GM04503 (cell line): ENCODE measurements at regions not wholly inside any gene's neighbourhood (a gene's known extent, or its start where the extent isn't known, plus 50 kb on each side); places are given as distances from the start of the nearest gene placed in this dataset.

Source experiments
- DNase-seq: peaks from one replicate; pipeline ENCODE4 v3.0.0-alpha.2; 2012; ENCODE audit warnings: low read depth

DNA sequence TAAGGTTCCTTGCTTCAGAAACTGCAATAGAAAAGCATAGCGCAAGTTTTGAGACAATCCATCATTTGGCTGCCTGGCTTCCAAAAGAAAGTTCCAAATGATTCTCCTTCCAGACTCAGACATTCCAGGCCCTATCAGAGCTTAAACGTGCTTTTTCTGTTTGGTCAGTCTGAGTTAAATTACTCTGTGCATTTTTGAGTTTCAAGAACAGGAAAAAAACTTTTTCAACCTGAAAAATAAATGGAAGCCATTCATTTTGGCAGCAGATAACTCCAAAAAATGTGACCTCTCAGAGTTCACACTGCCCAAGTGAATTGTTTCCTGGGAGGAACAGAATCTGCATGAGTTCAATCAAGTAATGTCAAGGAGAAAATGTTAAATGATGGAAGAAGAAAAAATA lies 354.2 kb downstream of the CXCL12 start:
- DNase-seq: no peak

DNA sequence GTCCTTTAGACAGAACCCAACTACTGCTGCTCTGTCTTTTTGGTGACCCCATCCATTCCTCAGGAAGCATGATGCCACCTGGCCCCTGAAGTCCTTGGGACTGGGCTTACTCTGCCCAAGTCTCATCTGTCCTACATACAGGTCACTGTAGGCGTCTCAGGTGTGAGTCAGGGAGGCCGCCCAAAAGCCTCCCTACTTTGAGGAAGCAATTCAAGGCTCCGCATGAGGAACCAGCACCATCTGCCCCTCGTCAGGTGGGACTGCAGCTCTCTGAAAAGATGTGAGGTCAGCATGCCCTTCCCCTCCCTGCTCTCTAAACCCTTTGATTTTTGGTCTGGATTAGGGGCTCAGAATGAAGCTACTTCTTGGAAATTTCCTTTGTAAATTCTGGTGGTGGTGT lies 354.8 kb downstream of the CXCL12 start:
- no peak for DNase-seq

DNA sequence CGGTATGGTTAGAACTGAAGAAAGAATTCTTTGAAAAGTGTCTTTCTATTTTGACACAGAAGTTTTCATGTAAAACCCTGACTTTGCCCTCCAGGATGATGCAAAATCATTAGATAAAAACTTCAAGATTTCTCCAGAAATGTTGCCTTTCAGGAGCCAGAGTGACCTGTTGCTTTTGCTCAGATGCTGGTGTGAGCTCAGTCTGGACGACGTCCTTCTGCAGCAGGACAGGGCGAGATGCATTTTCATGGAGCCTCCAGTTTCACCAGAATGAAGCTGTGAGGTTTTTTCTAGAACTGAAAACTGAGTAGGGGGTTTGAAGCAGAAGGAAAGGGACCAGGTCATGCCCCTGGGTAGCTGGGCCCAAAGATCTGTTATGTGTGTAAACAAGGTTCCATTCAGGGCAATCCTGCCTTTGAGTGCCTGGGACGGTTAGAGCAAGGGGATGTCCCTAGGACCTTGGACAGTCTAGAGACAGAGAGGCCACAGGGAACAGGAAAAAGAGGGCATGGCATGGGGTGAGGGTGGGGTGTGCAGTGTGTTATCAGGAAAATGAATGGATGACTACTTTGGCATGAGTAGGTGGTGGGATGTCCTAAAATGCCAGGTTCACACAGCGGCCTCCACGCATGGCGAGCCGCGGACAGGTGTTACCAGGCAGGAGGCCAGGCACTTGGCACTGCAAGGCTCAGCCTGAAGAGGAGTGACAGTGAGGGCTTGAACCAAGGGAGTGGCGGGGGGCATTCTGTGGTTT lies 356.3 kb downstream of the CXCL12 start:
- no peak for DNase-seq

DNA sequence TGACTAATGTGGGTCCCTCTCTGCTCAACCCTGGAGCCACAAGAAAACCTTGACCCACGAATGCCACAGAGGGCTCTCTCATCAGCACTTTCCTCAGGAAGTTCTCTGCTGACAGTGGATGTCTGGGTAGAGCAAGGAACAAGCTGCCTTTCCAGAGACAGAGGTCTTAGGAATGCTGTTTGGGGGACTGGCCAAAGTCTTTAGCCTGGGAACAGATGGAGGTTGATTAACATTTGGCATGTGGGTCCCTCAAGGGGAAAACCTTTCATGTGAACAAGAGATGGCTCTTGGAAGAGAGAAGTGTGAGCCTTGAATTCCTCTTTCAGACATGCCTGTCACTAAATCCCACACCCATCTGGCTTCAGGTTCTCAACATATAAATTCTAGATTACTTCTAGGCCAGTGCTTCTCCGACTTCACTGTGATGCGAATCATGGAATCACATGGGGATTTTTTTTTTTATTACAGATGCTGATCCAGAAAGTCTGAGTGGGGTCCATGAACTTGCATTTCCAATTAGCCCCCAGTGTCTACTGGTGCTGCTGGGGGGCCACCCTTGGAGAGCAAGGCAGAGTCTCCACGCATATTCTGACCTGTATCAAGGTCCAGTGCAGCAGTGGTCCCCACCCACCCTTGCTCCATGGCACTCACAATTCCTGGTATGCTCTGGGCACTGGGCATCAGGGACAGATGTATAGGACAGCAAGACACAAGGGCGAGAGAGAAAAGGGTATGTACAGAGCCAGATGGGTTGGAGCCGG lies 360.4 kb downstream of the CXCL12 start:
- DNase-seq: no peak

DNA sequence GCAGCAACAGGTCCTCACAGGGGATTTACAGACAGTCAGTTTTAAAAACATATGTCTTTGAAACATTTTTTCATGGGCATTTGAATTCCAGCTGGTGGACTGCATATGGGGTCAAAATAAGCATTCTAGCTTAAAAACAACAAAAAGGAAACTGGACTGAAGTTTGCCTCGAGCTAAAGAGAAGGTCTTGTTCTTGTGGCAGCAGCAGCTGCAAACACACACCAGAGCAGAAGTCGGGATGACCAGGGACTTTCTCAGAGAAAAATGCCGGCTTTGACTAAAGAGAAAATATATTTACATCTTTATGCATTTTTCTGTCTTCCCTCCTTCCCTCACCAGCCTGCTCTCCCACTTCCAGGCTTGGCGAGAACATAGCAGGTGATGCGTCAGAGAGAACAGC lies 361.4 kb downstream of the CXCL12 start:
- no peak for DNase-seq

DNA sequence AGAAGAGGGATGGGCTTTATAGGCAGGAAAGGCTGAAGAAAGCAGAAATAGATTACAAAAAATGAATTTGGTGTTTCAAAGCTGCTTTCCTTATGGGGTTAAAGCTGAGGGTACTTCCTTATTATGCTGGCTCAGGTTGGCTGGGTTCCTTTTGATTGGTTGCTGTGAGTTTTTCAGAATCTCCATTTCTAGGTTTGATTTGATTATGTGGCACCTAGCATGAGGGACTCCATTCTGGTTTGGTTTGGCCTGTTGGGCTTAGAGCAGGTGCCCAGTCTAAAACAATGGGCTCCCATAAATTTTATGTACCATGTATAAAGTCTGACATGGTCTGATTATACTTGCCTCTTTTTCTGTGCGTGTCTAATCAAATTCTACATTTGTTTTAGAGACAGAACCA lies 362.7 kb downstream of the CXCL12 start:
- DNase-seq: no peak

DNA sequence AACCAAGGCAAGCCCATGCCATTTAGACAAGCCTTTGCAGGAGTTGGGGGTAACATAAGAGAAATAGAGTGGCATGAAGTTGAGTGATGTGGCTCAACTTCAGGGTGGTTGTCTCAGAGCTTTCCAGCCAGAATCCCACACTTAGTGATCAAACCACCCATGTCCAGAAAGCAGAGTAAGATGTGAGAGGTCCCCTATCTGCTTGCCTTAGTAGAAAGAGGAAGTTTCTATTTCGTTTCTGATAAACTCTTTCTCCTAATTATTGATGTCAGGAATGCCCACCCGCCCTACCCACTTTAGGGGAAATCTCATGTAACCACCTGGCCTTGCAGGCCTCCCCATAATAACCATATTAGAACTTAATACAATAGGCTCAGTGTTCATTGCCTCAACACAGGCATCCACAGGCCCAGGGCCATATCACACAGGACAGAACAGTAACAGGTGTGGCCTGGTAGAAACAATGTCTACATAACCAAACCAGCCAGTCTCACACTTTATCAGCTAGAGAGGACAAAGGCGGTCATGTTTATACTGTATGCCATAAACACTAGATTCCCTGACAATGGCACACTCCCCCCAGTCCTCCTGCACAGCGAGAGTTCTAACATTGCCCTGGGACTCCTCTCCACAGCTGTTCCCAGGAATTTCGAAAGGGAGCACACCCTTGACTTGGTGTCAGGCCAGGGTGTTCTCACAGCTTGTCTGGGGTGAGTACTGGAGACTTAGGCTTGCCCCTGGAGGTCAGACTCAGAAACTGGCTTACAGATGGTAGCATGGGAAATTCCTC lies 364.4 kb downstream of the CXCL12 start:
- no peak for DNase-seq

DNA sequence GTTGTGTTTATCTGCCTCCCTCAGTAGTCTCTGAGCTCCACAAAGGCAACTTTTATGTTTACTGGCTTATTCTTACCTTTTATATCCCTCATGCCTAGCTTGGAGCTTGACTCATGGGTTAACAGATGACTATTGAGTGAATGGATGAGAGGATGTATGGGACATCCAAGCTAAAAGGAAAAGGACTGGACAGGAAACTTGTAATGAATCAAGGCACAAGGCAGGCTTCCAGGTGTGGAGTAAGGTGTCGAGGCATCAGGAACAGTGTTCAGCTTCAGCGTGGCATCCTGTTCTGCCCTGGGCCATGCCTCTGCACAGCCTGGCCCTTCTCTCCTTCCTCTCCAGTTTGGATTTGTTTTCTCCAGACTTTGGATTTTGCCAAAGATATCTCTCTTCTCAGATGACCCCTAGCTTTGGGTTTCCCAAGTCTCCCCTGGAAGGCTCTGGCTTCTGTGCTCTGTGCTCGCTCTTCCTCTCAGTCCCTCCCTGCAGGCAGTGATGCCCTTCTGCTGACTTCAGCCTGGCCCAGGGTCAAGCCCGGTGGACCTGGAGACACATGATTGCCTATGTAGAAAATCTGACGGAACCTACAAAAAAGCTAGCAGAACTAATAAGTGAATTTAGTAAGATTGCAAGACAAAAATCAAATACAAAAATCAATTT lies 367.3 kb downstream of the CXCL12 start:
- no peak for DNase-seq

DNA sequence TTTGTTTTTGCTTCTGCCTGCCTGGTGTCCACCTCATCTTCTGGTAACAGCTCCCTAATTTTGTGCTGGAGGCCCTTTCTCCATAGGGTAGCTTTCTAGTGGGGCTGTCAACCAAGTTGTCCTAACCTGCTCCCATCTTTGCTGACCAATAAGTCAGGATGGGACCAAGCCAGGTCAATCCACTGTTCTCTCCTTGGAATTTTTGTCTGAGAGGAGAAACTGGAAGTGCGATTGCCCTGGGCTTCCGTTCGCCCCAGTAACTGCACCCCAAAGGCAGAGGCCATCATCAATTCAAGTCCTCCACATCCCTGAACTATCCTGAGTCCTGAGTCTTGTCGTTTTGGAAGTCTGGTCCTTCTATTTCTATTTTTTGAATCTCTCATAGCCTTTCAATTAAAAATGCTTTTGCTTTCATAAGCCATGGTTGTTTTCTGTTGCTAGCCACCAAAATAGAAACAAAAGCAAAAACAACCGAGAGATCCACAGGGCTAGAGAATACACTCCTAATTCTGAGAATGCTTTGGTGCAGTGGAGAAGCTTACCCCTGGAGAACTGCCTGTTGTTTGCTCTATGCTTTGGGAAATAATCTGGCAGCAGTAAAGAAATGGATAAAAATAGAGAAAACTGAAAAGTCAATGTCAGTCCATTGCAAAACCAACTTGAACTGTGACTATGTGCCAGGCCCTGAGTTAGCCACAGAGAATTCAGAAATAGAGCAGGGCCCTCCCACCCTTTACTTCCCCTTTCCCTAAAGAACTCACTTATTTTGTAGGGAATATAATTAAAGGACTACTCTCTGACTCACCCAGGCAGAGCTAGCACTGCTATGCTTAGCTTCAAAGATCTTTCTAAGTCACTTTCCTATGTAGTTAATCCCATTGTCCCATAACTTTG lies 368.1 kb downstream of the CXCL12 start:
- DNase-seq: peak; percentile 36

DNA sequence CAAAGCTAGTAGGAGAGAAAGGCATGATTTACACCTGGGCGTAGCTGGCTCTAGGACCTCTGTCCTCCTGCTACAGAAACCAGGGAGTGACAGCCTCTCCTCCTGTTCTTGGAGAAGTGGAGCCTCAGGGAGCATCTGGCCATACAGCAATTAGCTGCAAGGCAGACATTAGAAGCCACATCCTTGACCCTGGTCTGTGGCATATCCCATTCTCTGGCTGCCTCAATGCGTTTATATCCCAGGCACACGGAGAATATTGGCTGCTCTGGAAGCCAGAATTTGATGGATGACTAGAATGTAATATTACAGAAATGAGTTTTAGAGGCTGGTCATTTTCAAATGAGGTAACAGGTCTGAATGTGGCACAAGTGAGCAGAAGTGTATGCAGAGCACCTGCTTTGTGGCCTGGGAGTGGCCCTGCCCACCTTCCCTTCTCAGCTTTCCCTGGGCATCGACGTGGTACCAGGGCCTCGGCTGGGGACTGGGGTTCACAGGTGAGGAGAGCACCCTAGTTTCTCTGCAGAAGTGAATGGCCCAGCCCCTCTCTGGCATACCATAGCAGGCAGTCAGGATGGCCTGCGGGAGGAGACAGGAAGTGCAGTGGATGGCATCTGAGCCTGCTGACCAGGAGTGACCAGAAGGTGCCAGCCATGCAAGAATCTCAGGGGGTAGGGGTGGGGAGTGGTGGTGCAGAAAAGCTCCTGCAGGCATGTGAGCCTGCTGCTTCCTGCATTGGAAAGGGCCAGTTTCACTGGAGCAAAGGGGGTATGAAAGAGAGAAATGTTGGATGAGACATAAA lies 367.2 kb upstream of the ZNF32 start:
- DNase-seq: no peak

DNA sequence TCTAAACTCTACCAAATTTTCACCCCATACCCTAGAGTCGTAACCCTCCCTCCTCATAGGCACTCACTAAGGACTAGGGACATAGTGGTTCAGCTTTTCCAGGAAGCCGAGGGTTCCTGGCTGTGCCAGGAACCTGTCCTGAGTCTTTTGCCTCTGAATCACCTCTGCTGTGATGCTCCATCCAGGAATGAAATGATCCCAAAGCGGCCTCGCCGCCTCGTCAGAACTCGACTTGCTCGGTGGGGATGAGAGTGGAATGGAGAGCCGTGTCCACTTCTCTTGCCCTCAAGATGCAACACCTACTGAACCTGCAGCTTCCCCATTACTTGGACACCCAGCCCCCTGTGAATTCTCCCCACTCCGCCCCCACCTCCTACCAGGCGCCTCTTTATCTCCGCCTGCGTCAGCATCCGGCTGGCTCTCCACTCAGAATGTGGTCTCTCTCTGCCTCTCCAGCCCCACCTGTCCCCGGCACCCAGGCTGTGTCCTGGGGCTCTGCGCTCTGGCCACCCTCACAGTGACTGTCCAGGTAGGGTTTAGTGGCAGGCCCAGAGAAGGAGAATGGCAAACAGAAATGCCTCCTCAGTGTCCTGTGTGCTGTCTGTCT lies 366.1 kb upstream of the ZNF32 start:
- DNase-seq: no peak

DNA sequence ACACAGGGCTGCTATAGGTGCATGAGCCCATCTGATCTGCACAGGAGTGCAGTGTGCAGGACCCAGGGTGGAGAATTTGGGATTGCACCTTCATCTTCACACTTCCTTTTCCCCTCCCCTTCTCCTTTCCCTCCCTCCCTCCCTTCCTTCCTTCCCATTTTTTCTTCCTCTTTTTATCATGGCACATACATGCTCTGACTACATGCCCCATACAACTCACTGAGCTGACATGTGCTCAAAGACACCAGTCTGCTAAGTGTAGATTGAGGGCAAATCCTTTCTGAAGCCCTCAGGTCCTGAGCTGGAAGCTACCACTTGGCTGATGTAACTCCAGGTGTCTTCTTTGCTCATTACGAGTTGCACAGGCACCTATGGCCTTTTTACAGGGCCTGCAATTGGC lies 365.3 kb upstream of the ZNF32 start:
- no peak for DNase-seq

DNA sequence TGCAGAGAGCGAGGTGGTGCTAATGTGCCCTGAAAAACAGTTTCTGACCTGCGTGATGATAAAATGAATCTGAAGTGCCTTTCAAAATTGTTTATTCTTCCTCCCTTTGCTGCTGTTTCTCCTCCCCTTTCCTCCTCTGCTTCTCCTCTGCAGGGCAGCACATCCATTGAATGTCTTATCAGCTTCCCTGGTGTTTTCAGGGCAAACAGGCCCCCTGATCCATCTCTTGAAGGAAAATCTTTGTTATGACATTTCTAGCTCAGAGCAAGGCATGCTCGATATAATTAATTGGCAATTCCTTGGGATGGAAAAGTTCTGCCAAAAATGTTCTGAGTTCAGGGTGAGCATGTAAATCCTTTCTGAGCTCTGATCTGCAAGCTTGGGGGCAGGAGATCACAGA lies 364.2 kb upstream of the ZNF32 start:
- DNase-seq: no peak

DNA sequence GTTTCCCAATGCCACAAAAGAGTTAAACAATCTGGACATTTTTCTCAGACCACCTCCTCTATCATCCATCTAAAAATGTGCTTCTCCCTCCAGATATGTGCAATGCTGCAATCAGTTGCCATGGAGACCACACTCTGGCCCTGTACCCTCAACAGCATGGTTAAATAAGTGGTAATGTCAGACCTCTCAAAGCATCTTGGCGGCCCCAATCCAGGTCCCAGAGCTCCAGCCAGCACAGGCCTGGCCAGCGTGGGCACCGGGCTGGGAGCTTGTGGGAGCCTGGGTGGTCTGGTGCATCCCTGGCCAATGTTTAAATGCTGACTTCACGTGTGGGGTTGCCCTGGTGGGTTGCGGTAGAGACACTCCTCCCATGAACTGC lies 362.9 kb upstream of the ZNF32 start:
- no peak for DNase-seq

DNA sequence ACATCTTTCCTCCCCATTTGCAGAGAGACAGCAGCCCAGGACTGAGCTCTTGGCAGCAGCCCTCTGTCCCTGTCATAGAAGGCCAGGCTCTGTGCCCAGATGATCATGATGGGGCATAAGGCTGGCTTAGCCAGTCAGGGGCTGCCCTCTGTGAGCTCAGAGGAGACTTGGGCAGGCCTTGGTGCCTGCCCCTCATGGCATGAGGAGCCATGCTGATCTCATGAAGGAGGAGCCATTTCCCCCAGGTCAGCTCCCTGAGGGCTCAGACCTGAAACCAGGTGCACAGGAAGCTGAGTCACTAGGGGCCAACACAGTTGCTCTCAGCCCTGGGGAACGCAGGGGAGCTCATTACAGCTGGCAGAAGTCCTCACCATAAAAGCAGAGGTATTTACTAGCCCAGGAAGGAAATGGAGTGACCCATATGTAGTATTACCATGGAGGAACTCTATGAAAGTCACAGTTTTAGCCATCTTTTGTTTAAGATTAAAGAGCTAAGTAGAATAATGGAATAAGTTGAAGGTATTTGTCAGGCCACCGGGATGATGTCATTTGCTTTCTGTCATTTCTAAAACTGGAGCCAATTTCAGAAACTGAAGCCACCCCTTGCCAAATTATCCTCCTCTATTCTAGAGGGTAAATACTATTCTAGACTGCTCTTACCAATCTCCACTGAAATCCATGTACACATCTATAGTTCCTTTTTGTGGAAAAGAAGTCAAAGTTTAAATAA lies 362.4 kb upstream of the ZNF32 start:
- no peak for DNase-seq

DNA sequence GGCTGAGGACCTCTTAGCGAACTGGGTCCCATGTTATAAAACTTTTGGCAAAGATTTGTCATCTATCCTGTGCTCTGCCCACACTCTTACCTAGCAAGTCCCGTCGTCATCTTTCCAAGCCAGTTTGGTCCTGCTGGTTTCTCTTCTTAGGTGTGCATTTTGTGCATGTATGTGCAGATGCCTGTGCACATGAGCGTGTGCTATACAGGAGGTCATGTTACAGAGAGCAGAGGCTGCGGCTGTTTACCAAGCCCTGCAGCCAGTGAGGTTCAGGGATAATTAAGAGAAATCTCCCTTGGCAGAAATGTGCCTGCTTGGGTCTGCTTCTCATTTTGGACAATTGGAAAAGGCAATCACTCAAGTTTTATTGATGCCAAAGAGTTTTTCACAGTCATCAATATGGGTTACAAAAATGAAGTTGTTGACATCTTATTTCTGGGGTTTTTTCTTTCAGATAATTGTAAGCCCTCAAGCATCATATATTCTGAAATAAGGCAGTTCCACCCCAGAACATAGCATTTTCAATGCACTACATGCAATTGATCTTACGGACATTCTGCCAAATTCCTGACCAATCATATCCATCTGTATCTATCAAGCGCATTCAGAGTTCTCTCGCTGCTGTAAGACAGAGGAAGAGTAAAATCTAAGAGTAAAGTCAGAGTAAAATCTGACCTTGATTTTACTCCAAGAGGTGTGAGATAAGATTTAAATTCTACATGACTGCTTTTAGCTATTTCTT lies 361.4 kb upstream of the ZNF32 start:
- DNase-seq: no peak

DNA sequence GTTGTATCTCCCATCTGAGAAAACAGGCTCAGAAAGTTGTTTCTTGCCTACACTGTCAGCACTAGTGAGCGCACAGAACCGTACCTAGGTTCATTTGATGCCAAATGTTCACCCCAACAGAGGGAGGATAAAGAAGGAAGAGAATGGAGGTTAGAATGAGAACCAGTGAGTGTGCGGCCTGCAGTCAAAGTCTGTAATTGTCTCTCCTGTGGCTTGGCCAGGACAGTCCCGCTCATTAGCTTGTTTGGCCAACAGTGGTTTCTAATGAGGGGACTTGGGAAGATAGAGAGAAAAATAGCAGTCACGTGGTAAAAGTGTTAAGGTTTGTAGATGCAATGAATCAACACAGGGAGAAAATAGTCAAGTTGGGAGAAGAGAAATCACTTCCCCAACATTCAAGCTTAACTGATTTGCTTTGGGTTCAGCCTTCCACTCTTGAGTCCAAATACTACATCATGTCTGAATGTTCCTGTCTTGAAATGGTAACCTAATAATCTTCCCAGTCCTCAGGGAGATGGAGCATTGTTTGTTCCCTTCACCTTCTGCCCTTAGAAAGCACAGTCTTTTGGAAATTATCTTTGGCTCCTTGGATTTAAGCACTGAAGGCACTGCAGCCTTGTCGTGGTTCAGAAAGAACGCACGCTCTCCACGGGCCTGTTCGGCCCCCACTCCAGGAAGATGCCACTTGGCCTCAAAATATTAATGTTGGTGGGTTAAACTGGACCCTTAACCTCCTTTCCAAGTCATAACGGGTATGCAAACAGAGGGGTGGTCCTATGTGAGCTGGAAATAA lies 360.4 kb upstream of the ZNF32 start:
- DNase-seq: no peak
